B cell (primary cell): ENCODE measurements at regions not wholly inside any gene's neighbourhood (a gene's known extent, or its start where the extent isn't known, plus 50 kb on each side); places are given as distances from the start of the nearest gene placed in this dataset.

Experiments
- ATAC-seq: fragments of 200-7000 bp; cut with Tn5 transposase; one replicate; pipeline ENCODE4 v1.10.0; 2021; ENCODE audit warnings: low read depth, mild to moderate bottlenecking, moderate number of reproducible peaks, moderate library complexity
- CTCF ChIA-PET: fragments of 350-600 bp; sonication (Branson Sonifier 250); formaldehyde crosslinking; loops from one replicate; lab custom pipeline; 2021; ENCODE audit warnings: antibody characterized with exemption, inconsistent platforms; lab: Charles Lee
- POLR2A ChIA-PET: fragments of 350-600 bp; sonication (Branson Sonifier 250); formaldehyde crosslinking; loops from one replicate; lab custom pipeline; 2021; ENCODE audit warnings: antibody characterized with exemption; lab: Charles Lee
- DNase-seq: peaks from one replicate; pipeline ENCODE4 v3.0.0; 2013
- H2AFZ ChIP-seq: 2 replicates; pipeline ENCODE4 v1.6.1; 2012; ENCODE audit warnings: mild to moderate bottlenecking, low read depth, low read length; ENCODE audit not compliant: insufficient read depth, poor library complexity, severe bottlenecking
- H3K27ac ChIP-seq, 2 donors: 1 replicate in 1 of 2; 2 replicates in 1 of 2; pipeline ENCODE4 v1.5.1; 2012 to 2013; ENCODE audit warnings: low read length in 2 of 2, mild to moderate bottlenecking in 2 of 2, moderate library complexity in 1 of 2
- H3K27me3 ChIP-seq, 4 experiments: fragments of 200-600 bp in 1 of 4; sonication (generic) in 1 of 4; replicated peaks in 1 of 4; 1 replicate in 2 of 4; 2 replicates in 2 of 4; pipeline versions ENCODE4 v1.6.1 to v1.7.0; 2013 to 2016; ENCODE audit warnings: low read length in 3 of 4, mild to moderate bottlenecking in 2 of 4, mixed read lengths in 1 of 4, moderate library complexity in 1 of 4; ENCODE audit not compliant: insufficient read depth in 4 of 4, control insufficient read depth in 3 of 4; ENCODE audit errors: control extremely low read depth in 1 of 4
- H3K36me3 ChIP-seq, 2 experiments: replicated peaks in 1 of 2; 1 replicate in 1 of 2; 2 replicates in 1 of 2; pipeline versions ENCODE4 v1.6.1 to v1.7.1; 2013; ENCODE audit warnings: low read length in 1 of 2; ENCODE audit not compliant: insufficient read depth in 2 of 2, control insufficient read depth in 1 of 2; ENCODE audit errors: control extremely low read depth in 1 of 2, extremely low read depth in 1 of 2
- H3K4me1 ChIP-seq, 2 donors: fragments of 200-600 bp in 1 of 2; sonication (generic) in 1 of 2; 1 replicate in 1 of 2; 2 replicates in 1 of 2; pipeline versions ENCODE4 v1.5.1 to v1.6.1; 2013 to 2017; ENCODE audit warnings: low read length in 2 of 2; ENCODE audit not compliant: control insufficient read depth in 2 of 2, insufficient read depth in 2 of 2
- H3K4me2 ChIP-seq: replicated peaks from 2 replicates; pipeline ENCODE3; 2012; ENCODE audit warnings: mild to moderate bottlenecking, low read depth, low read length; ENCODE audit not compliant: poor library complexity, severe bottlenecking
- H3K4me3 ChIP-seq, 5 experiments: fragments of 200-600 bp in 1 of 5; sonication (generic) in 1 of 5; 1 replicate in 3 of 5; 2 replicates in 2 of 5; pipeline versions ENCODE4 v1.5.1 to v1.7.0; 2011 to 2016; ENCODE audit warnings: low read length in 4 of 5, mild to moderate bottlenecking in 4 of 5, low read depth in 2 of 5, control low read depth in 1 of 5, moderate library complexity in 1 of 5; ENCODE audit not compliant: insufficient read depth in 1 of 5; ENCODE audit errors: control extremely low read depth in 1 of 5, extremely low read depth in 1 of 5
- H3K79me2 ChIP-seq: fragments of 200-600 bp; sonication (generic); one replicate; pipeline ENCODE4 v1.6.0; 2016; ENCODE audit warnings: low read length; ENCODE audit not compliant: control insufficient read depth, insufficient read depth
- H3K9ac ChIP-seq: fragments of 200-600 bp; sonication (generic); 2 replicates; pipeline ENCODE4 v1.6.1; 2017; ENCODE audit warnings: mild to moderate bottlenecking, low read length, moderate library complexity
- H3K9me3 ChIP-seq, 3 donors: one replicate each; pipeline versions ENCODE4 v1.6.1 to v1.7.1; 2013; ENCODE audit warnings: low read length in 2 of 3; ENCODE audit not compliant: control insufficient read depth in 2 of 3, insufficient read depth in 1 of 3; ENCODE audit errors: control extremely low read depth in 1 of 3
- H4K20me1 ChIP-seq: 2 replicates; pipeline ENCODE4 v1.6.0; 2012; ENCODE audit warnings: mild to moderate bottlenecking, low read length; ENCODE audit not compliant: insufficient read depth, control insufficient read depth, poor library complexity, severe bottlenecking
- H3K27ac Mint-ChIP-seq: one replicate; pipeline ENCODE4 v1.8.0; 2021; ENCODE audit warnings: mixed read lengths
- H3K27me3 Mint-ChIP-seq: one replicate; pipeline ENCODE4 v1.8.0; 2021; ENCODE audit warnings: mixed read lengths
- H3K4me1 Mint-ChIP-seq: one replicate; pipeline ENCODE4 v1.8.0; 2021; ENCODE audit warnings: mixed read lengths
- H3K4me3 Mint-ChIP-seq: one replicate; pipeline ENCODE4 v1.8.0; 2021; ENCODE audit warnings: mixed read lengths
- H3K9me3 Mint-ChIP-seq: one replicate; pipeline ENCODE4 v1.8.0; 2022; ENCODE audit warnings: mixed read lengths; ENCODE audit not compliant: insufficient read depth
- EZH2 ChIP-seq: IDR thresholded peaks from 2 replicates; pipeline ENCODE4 v1.6.1; 2012; ENCODE audit warnings: borderline replicate concordance, low read depth, mild to moderate bottlenecking, moderate library complexity, low read length; ENCODE audit not compliant: insufficient read depth, poor library complexity, severe bottlenecking
- WGBS: methylation state at CpG from one replicate; pipeline ENCODE4 v1.1.5; 2013; ENCODE audit warnings: missing lambda C conversion rate; ENCODE audit not compliant: insufficient coverage; 5-methylcytosine and 5-hydroxymethylcytosine counted together
- intact Hi-C: fragments of 100-400 bp; cut with micrococcal nuclease; formaldehyde crosslinking; loops from one replicate; pipeline ENCODE4 v1.10.0; 2022
- TF ChIP-seq, protein P1 (sequence below): fragments of 200-600 bp; IDR thresholded peaks from one replicate; pipeline ENCODE4 v1.8.0; 2022; ENCODE audit warnings: antibody characterized with exemption, mild to moderate bottlenecking

DNA sequence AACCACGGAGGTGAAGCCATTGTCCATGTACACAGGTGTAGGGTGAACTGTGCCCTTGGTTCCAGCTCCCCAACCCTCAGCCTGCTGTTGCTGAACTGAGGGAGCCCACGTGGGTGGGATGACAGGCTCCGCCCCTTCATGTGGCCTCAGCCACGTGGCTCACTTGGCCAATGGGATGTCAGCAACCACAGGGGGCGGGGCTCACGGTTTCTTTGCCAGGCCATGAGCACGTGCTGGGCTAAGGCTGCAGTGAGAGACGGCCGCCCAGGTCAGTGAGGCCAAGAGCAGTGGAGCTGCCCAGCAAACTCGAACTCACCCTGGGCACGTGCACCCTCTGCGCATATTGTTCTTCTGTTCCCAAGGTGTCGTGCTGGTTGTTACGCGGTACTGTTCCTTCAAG, 282.6 kb downstream of the IRF8 start:
- Histone ChIP-seq H3K9me3 (peaks cover 0 to 10% (median 0%) of the 10 kb centered on the region in 3 donors), H3K36me3 (no peaks in the 10 kb centered on the region), H3K4me3 (no peak overlapping the region), H3K27ac (no peak overlapping the region), H2AFZ (no peak overlapping the region), H3K9ac (no peak overlapping the region), H3K4me2 (no peak overlapping the region), H3K4me1 (no peaks in the 10 kb centered on the region), H3K27me3 (peaks cover 0 to under 1% (median 0%) of the 10 kb centered on the region in 4 experiments), H4K20me1 (no peaks in the 10 kb centered on the region), H3K79me2 (no peaks in the 10 kb centered on the region)
- Mint-ChIP-seq H3K27me3 (peaks cover 4% of the 10 kb centered on the region), H3K4me1 (no peaks in the 10 kb centered on the region), H3K9me3 (no peaks in the 10 kb centered on the region), H3K4me3 (no peak overlapping the region), H3K27ac (no peak overlapping the region)
- ATAC-seq: no peak
- intact Hi-C loops: no loop called here
- WGBS: 95% methylated on average over 15 of the region's 15 CpGs
- ChIA-PET CTCF (no interaction called here), POLR2A (no interaction called here)
- TF ChIP-seq, protein P1, sequence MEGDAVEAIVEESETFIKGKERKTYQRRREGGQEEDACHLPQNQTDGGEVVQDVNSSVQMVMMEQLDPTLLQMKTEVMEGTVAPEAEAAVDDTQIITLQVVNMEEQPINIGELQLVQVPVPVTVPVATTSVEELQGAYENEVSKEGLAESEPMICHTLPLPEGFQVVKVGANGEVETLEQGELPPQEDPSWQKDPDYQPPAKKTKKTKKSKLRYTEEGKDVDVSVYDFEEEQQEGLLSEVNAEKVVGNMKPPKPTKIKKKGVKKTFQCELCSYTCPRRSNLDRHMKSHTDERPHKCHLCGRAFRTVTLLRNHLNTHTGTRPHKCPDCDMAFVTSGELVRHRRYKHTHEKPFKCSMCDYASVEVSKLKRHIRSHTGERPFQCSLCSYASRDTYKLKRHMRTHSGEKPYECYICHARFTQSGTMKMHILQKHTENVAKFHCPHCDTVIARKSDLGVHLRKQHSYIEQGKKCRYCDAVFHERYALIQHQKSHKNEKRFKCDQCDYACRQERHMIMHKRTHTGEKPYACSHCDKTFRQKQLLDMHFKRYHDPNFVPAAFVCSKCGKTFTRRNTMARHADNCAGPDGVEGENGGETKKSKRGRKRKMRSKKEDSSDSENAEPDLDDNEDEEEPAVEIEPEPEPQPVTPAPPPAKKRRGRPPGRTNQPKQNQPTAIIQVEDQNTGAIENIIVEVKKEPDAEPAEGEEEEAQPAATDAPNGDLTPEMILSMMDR: no peak
- no peak for TF ChIP-seq EZH2
- no peak for DNase-seq

DNA sequence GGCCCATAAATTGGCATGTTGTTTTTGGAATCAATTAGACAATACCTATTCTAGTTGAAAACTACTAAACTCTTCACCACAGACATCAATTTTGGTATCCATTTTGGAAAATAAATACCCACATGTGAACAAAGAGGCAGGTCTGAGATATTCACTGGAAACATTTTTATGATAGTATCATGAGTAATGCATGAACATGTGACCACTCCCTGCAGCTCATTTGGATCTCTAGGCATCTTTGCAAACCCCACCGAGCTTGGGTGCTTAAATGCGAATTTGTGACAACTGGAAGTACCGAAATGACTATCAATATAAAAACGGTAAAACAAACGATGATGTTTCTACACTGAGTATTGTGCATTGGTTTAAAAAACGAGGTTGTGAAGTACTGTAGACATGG, 285.2 kb downstream of the IRF8 start:
- H3K27ac Mint-ChIP-seq: no peak overlapping the region
- no peak overlapping the region for H3K9ac ChIP-seq
- peaks cover 12% of the 10 kb centered on the region for H3K27me3 Mint-ChIP-seq
- no peak overlapping the region for H3K4me2 ChIP-seq
- H3K9me3 ChIP-seq: peaks cover 0 to 10% (median 0%) of the 10 kb centered on the region in 3 donors
- intact Hi-C loops: no loop called here
- H3K79me2 ChIP-seq: no peaks in the 10 kb centered on the region
- H2AFZ ChIP-seq: no peak overlapping the region
- ATAC-seq (no peak), DNase-seq (no peak)
- H3K4me3 ChIP-seq: no peak overlapping the region
- no peak overlapping the region for H3K27ac ChIP-seq
- 85% methylated on average over 6 of the region's 6 CpGs for WGBS
- ChIA-PET CTCF (no interaction called here), POLR2A (no interaction called here)
- no peaks in the 10 kb centered on the region for H4K20me1 ChIP-seq
- H3K4me3 Mint-ChIP-seq: no peak overlapping the region
- no peak for TF ChIP-seq EZH2
- TF ChIP-seq, protein P1: no peak
- H3K4me1 Mint-ChIP-seq: no peaks in the 10 kb centered on the region
- H3K9me3 Mint-ChIP-seq: no peaks in the 10 kb centered on the region
- H3K36me3 ChIP-seq: no peaks in the 10 kb centered on the region
- H3K27me3 ChIP-seq: no peaks in the 10 kb centered on the region
- H3K4me1 ChIP-seq: no peaks in the 10 kb centered on the region
